WTC11 (cell line): ENCODE measurements at regions not wholly inside any gene's neighbourhood (a gene's known extent, or its start where the extent isn't known, plus 50 kb on each side); places are given as distances from the start of the nearest gene placed in this dataset.

Source experiments
- ATAC-seq: fragments of 200-7000 bp; cut with Tn5 transposase; 2 replicates; pipeline ENCODE4 v1.10.0; 2021; ENCODE audit warnings: mild to moderate bottlenecking, moderate library complexity
- CTCF ChIA-PET: fragments of 300-600 bp; sonication (Branson Sonifier 250); formaldehyde crosslinking; loops from one replicate; lab custom pipeline; 2021; ENCODE audit warnings: antibody characterized with exemption; lab: Charles Lee
- POLR2A ChIA-PET: fragments of 350-600 bp; sonication (Branson Sonifier 250); formaldehyde crosslinking; loops from one replicate; lab custom pipeline; 2021; ENCODE audit warnings: antibody characterized with exemption; lab: Charles Lee
- DNase-seq: peaks from one replicate; pipeline ENCODE4 v3.0.0; 2021; ENCODE audit warnings: low spot score
- H3K27ac Mint-ChIP-seq: 2 replicates; pipeline ENCODE4 v1.8.0; 2021; ENCODE audit warnings: mixed read lengths
- H3K27me3 Mint-ChIP-seq: 2 replicates; pipeline ENCODE4 v1.8.0; 2021; ENCODE audit warnings: low read depth, mild to moderate bottlenecking, moderate library complexity, mixed read lengths
- H3K36me3 Mint-ChIP-seq: 2 replicates; pipeline ENCODE4 v1.8.0; 2021; ENCODE audit warnings: mixed read lengths
- H3K4me1 Mint-ChIP-seq: 2 replicates; pipeline ENCODE4 v1.8.0; 2022; ENCODE audit warnings: mixed read lengths
- H3K4me3 Mint-ChIP-seq: 2 replicates; pipeline ENCODE4 v1.8.0; 2021; ENCODE audit warnings: mild to moderate bottlenecking, moderate library complexity, mixed read lengths
- H3K9me3 Mint-ChIP-seq: 2 replicates; pipeline ENCODE4 v1.8.0; 2021; ENCODE audit warnings: mixed read lengths
- AR ChIP-seq: fragments of 250-450 bp; sonication (Bioruptor Pico); IDR thresholded peaks from 2 replicates; pipeline ENCODE4 v1.9.0; 2021; ENCODE audit warnings: mild to moderate bottlenecking
- ARID4B ChIP-seq: sonication (generic); formaldehyde crosslinking; IDR thresholded peaks from 2 replicates; pipeline ENCODE4 v1.8.0; 2023; ENCODE audit warnings: missing genetic modification reagents, mild to moderate bottlenecking, borderline replicate concordance
- ATF2 ChIP-seq: sonication (generic); formaldehyde crosslinking; IDR thresholded peaks from 2 replicates; pipeline ENCODE4 v1.8.1; 2022; ENCODE audit warnings: low read depth, missing genetic modification reagents, borderline replicate concordance
- ATF3 ChIP-seq: sonication (generic); formaldehyde crosslinking; conservative IDR thresholded peaks from 2 replicates; pipeline ENCODE4 v1.8.1; 2022; ENCODE audit warnings: mild to moderate bottlenecking, missing genetic modification reagents
- E2F1 ChIP-seq: sonication (generic); formaldehyde crosslinking; IDR thresholded peaks from 2 replicates; pipeline ENCODE4 v1.8.0; 2022; ENCODE audit warnings: mild to moderate bottlenecking, missing genetic modification reagents
- ESRRA ChIP-seq: sonication (generic); formaldehyde crosslinking; IDR thresholded peaks from 2 replicates; pipeline ENCODE4 v1.8.1; 2022; ENCODE audit warnings: mild to moderate bottlenecking, missing genetic modification reagents, borderline replicate concordance
- FOXP4 ChIP-seq: sonication (generic); formaldehyde crosslinking; IDR thresholded peaks from 2 replicates; pipeline ENCODE4 v1.8.0; 2022; ENCODE audit warnings: mild to moderate bottlenecking, missing genetic modification reagents
- GTF2I ChIP-seq: fragments of 250-450 bp; sonication (Bioruptor Pico); conservative IDR thresholded peaks from 2 replicates; pipeline ENCODE4 v1.4.0; 2021; ENCODE audit warnings: mild to moderate bottlenecking
- JUN ChIP-seq: sonication (generic); formaldehyde crosslinking; IDR thresholded peaks from 2 replicates; pipeline ENCODE4 v1.8.0; 2023; ENCODE audit warnings: mild to moderate bottlenecking, missing genetic modification reagents
- MAX ChIP-seq: sonication (generic); formaldehyde crosslinking; IDR thresholded peaks from 2 replicates; pipeline ENCODE4 v1.8.0; 2022; ENCODE audit warnings: mild to moderate bottlenecking, missing genetic modification reagents
- NR3C1 ChIP-seq: sonication (generic); formaldehyde crosslinking; conservative IDR thresholded peaks from 2 replicates; pipeline ENCODE4 v1.8.1; 2023; ENCODE audit warnings: low read depth, mild to moderate bottlenecking, missing genetic modification reagents
- SMAD4 ChIP-seq: sonication (generic); formaldehyde crosslinking; IDR thresholded peaks from 2 replicates; pipeline ENCODE4 v1.8.0; 2022; ENCODE audit warnings: mild to moderate bottlenecking, missing genetic modification reagents
- TEAD4 ChIP-seq: sonication (generic); formaldehyde crosslinking; IDR thresholded peaks from 2 replicates; pipeline ENCODE4 v1.8.0; 2022; ENCODE audit warnings: mild to moderate bottlenecking, missing genetic modification reagents
- ZNF423 ChIP-seq: fragments of 250-450 bp; sonication (Bioruptor Pico); IDR thresholded peaks from 2 replicates; pipeline ENCODE4 v2.1.2; 2022; ENCODE audit warnings: mild to moderate bottlenecking, moderate library complexity

GRCh38 chr5:9790276-9790675 is 160.1 kb upstream of the TAS2R1 start (continued):
- TF ChIP-seq E2F1 (CRISPR knock-in tag) (no peak), ATF3 (no peak)
- TF ChIP-seq, all 79 proteins: peak for 0

GRCh38 chr5:9789777-9790176 is 159.6 kb upstream of the TAS2R1 start:
- POLR2A ChIA-PET: no interaction called here
- DNase-seq (no peak), ATAC-seq (no peak)
- Mint-ChIP-seq H3K27ac (no peak overlapping the region), H3K9me3 (no peaks in the 10 kb centered on the region), H3K27me3 (no peaks in the 10 kb centered on the region), H3K4me3 (no peak overlapping the region), H3K4me1 (no peaks in the 10 kb centered on the region), H3K36me3 (no peaks in the 10 kb centered on the region)
- CTCF ChIA-PET: no interaction called here
- TF ChIP-seq JUN (no peak), NR3C1 (CRISPR knock-in tag) (no peak), TEAD4 (CRISPR knock-in tag) (no peak), GTF2I (CRISPR knock-in tag) (no peak), ATF2 (CRISPR knock-in tag) (no peak), ARID4B (CRISPR knock-in tag) (no peak), AR (CRISPR knock-in tag) (no peak), SMAD4 (no peak), FOXP4 (CRISPR knock-in tag) (no peak), ESRRA (CRISPR knock-in tag) (no peak), ZNF423 (CRISPR knock-in tag) (no peak), MAX (no peak)
